ENCODE measurements at regions not wholly inside any gene's neighbourhood (a gene's known extent, or its start where the extent isn't known, plus 50 kb on each side); places are given as distances from the start of the nearest gene placed in this dataset.

- in situ Hi-C loops (cut with MboI; ENCODE audit: low pct_unique_long_range_greater_than_20kb, low sequenced_read_pairs, unreplicated experiment): no loop called here
- DNase-seq (ENCODE audit: low spot score): no peak
- TF ChIP-seq CTCF (IDR thresholded peaks at IDR 0.05; ENCODE audit: extremely low read depth, insufficient read depth, missing control alignments): no peak
Measured at GRCh38 chr10:60703266-60704041, 74.8 kb upstream of the CDK1 start.

GRCh38 chr10:60687679-60688078 is 90.6 kb upstream of the CDK1 start:
- TF ChIP-seq CTCF (IDR thresholded peaks at IDR 0.05; ENCODE audit: extremely low read depth, insufficient read depth, missing control alignments): no peak
- in situ Hi-C loops (cut with MboI; ENCODE audit: low pct_unique_long_range_greater_than_20kb, low sequenced_read_pairs, unreplicated experiment): no loop called here
- no peak for DNase-seq (ENCODE audit: low spot score)

- in situ Hi-C loops (cut with MboI; ENCODE audit: low pct_unique_long_range_greater_than_20kb, low sequenced_read_pairs, unreplicated experiment): no loop called here
- TF ChIP-seq CTCF (IDR thresholded peaks at IDR 0.05; ENCODE audit: extremely low read depth, insufficient read depth, missing control alignments): no peak
- no peak for DNase-seq (ENCODE audit: low spot score)
Measured at GRCh38 chr10:60684091-60684490, 94.2 kb upstream of the CDK1 start.

GRCh38 chr10:60681103-60681502 is 97.2 kb upstream of the CDK1 start:
- in situ Hi-C loops (cut with MboI; ENCODE audit: low pct_unique_long_range_greater_than_20kb, low sequenced_read_pairs, unreplicated experiment): no loop called here
- no peak for DNase-seq (ENCODE audit: low spot score)
- TF ChIP-seq CTCF (IDR thresholded peaks at IDR 0.05; ENCODE audit: extremely low read depth, insufficient read depth, missing control alignments): no peak

GRCh38 chr10:60679388-60679990 is 98.8 kb upstream of the CDK1 start:
- TF ChIP-seq CTCF (IDR thresholded peaks at IDR 0.05; ENCODE audit: extremely low read depth, insufficient read depth, missing control alignments): no peak
- DNase-seq (ENCODE audit: low spot score): no peak
- in situ Hi-C loops (cut with MboI; ENCODE audit: low pct_unique_long_range_greater_than_20kb, low sequenced_read_pairs, unreplicated experiment): no loop called here

GRCh38 chr10:60678978-60679377 is 99.3 kb upstream of the CDK1 start:
- in situ Hi-C loops (cut with MboI; ENCODE audit: low pct_unique_long_range_greater_than_20kb, low sequenced_read_pairs, unreplicated experiment): no loop called here
- no peak for DNase-seq (ENCODE audit: low spot score)
- TF ChIP-seq CTCF (IDR thresholded peaks at IDR 0.05; ENCODE audit: extremely low read depth, insufficient read depth, missing control alignments): no peak

Data from GM13977 (cell line).